ENCODE measurements at regions not wholly inside any gene's neighbourhood (a gene's known extent, or its start where the extent isn't known, plus 50 kb on each side); places are given as distances from the start of the nearest gene placed in this dataset.

GRCh38 chr13:47121092-47121763 lies 224.4 kb upstream of the HTR2A start:
- Histone ChIP-seq H3K4me1 (ENCODE audit: insufficient read depth, low read length, poor library complexity, severe bottlenecking) (no peaks in the 10 kb centered on the region), H2AFZ (ENCODE audit: low read length) (no peak overlapping the region), H3K79me2 (ENCODE audit: insufficient read depth, low read length) (no peaks in the 10 kb centered on the region), H3K27me3 (ENCODE audit: insufficient read depth, low read length, poor library complexity, severe bottlenecking) (no peaks in the 10 kb centered on the region), H4K20me1 (ENCODE audit: insufficient read depth, low read length, poor library complexity, severe bottlenecking) (no peaks in the 10 kb centered on the region), H3K9me2 (replicated peaks; ENCODE audit: low read depth, low read length) (no peaks in the 10 kb centered on the region), H3K9me3 (ENCODE audit: insufficient read depth, low read depth, low read length) (no peaks in the 10 kb centered on the region), H3K9ac (ENCODE audit: low read depth, low read length, poor library complexity, severe bottlenecking) (no peak overlapping the region), H3K4me3 (ENCODE audit: low read length, poor library complexity, severe bottlenecking) (no peak overlapping the region), H3K36me3 (ENCODE audit: insufficient read depth, low read length) (no peaks in the 10 kb centered on the region), H3F3A (ENCODE audit: low read depth) (no peaks in the 10 kb centered on the region), H3K4me2 (ENCODE audit: low read depth, low read length, poor library complexity, severe bottlenecking) (no peak overlapping the region)
- TF ChIP-seq EZH2phosphoT487 (IDR thresholded peaks at IDR 0.05; ENCODE audit: borderline replicate concordance) (no peak), CTCF (conservative IDR thresholded peaks at IDR 0.05; ENCODE audit: low read length) (no peak)

- Histone ChIP-seq H3K9me3 (ENCODE audit: insufficient read depth, low read depth, low read length) (no peaks in the 10 kb centered on the region), H2AFZ (ENCODE audit: low read length) (no peak overlapping the region), H3K27me3 (ENCODE audit: insufficient read depth, low read length, poor library complexity, severe bottlenecking) (no peaks in the 10 kb centered on the region), H4K20me1 (ENCODE audit: insufficient read depth, low read length, poor library complexity, severe bottlenecking) (no peaks in the 10 kb centered on the region), H3K36me3 (ENCODE audit: insufficient read depth, low read length) (no peaks in the 10 kb centered on the region), H3K4me2 (ENCODE audit: low read depth, low read length, poor library complexity, severe bottlenecking) (no peak overlapping the region), H3K9ac (ENCODE audit: low read depth, low read length, poor library complexity, severe bottlenecking) (no peak overlapping the region), H3K4me3 (ENCODE audit: low read length, poor library complexity, severe bottlenecking) (no peak overlapping the region), H3K4me1 (ENCODE audit: insufficient read depth, low read length, poor library complexity, severe bottlenecking) (no peaks in the 10 kb centered on the region), H3F3A (ENCODE audit: low read depth) (no peaks in the 10 kb centered on the region), H3K79me2 (ENCODE audit: insufficient read depth, low read length) (no peaks in the 10 kb centered on the region), H3K9me2 (replicated peaks; ENCODE audit: low read depth, low read length) (no peaks in the 10 kb centered on the region)
- TF ChIP-seq CTCF (conservative IDR thresholded peaks at IDR 0.05; ENCODE audit: low read length) (no peak), EZH2phosphoT487 (IDR thresholded peaks at IDR 0.05; ENCODE audit: borderline replicate concordance) (no peak)
These were observed 223.4 kb upstream of the HTR2A start for GRCh38 chr13:47120282-47120681.

GRCh38 chr13:47119575-47120235 lies 222.9 kb upstream of the HTR2A start:
- no peak overlapping the region for H3K4me3 ChIP-seq (ENCODE audit: low read length, poor library complexity, severe bottlenecking)
- H3F3A ChIP-seq (ENCODE audit: low read depth) = no peaks in the 10 kb centered on the region

More at GRCh38 chr13:47119575-47120235, 222.9 kb upstream of the HTR2A start:
- Histone ChIP-seq H3K4me1 (ENCODE audit: insufficient read depth, low read length, poor library complexity, severe bottlenecking) (no peaks in the 10 kb centered on the region), H3K9ac (ENCODE audit: low read depth, low read length, poor library complexity, severe bottlenecking) (no peak overlapping the region), H3K27me3 (ENCODE audit: insufficient read depth, low read length, poor library complexity, severe bottlenecking) (no peaks in the 10 kb centered on the region), H3K9me3 (ENCODE audit: insufficient read depth, low read depth, low read length) (no peaks in the 10 kb centered on the region), H4K20me1 (ENCODE audit: insufficient read depth, low read length, poor library complexity, severe bottlenecking) (no peaks in the 10 kb centered on the region), H3K9me2 (replicated peaks; ENCODE audit: low read depth, low read length) (no peaks in the 10 kb centered on the region), H2AFZ (ENCODE audit: low read length) (no peak overlapping the region), H3K4me2 (ENCODE audit: low read depth, low read length, poor library complexity, severe bottlenecking) (no peak overlapping the region), H3K79me2 (ENCODE audit: insufficient read depth, low read length) (no peaks in the 10 kb centered on the region), H3K36me3 (ENCODE audit: insufficient read depth, low read length) (no peaks in the 10 kb centered on the region)
- no peak for TF ChIP-seq EZH2phosphoT487 (IDR thresholded peaks at IDR 0.05; ENCODE audit: borderline replicate concordance)

Measured in Loucy (cell line).